Natural killer cell (primary cell): ENCODE measurements at regions not wholly inside any gene's neighbourhood (a gene's known extent, or its start where the extent isn't known, plus 50 kb on each side); places are given as distances from the start of the nearest gene placed in this dataset.

Experiments
- ATAC-seq, 3 donors: fragments of 150-1000 bp in 2 of 3; fragments of 200-7000 bp in 1 of 3; cut with Tn5 transposase; 1 replicate in 1 of 3; 2 replicates in 2 of 3; pipeline ENCODE4 v1.10.0; 2021; ENCODE audit warnings: mild to moderate bottlenecking in 2 of 3, moderate library complexity in 2 of 3
- DNase-seq, 2 donors: peaks; one replicate each; pipeline versions ENCODE4 v3.0.0 to v3.0.0-alpha.2; 2013 to 2021; ENCODE audit warnings: mixed read lengths in 1 of 2
- H3K27ac ChIP-seq: one replicate; pipeline ENCODE4 v1.5.1; 2013; ENCODE audit warnings: mild to moderate bottlenecking, low read length
- H3K27me3 ChIP-seq: one replicate; pipeline ENCODE4 v1.6.1; 2013; ENCODE audit warnings: low read length; ENCODE audit not compliant: control insufficient read depth, insufficient read depth
- H3K36me3 ChIP-seq: one replicate; pipeline ENCODE4 v1.6.1; 2013; ENCODE audit warnings: low read length; ENCODE audit not compliant: control insufficient read depth, insufficient read depth
- H3K4me1 ChIP-seq: one replicate; pipeline ENCODE4 v1.6.1; 2013; ENCODE audit warnings: low read length; ENCODE audit not compliant: control insufficient read depth, insufficient read depth
- H3K4me3 ChIP-seq: one replicate; pipeline ENCODE4 v1.5.1; 2013; ENCODE audit warnings: low read length
- H3K9me3 ChIP-seq: one replicate; pipeline ENCODE4 v1.6.1; 2013; ENCODE audit warnings: low read length; ENCODE audit not compliant: control insufficient read depth, insufficient read depth
- H3K27ac Mint-ChIP-seq, 2 donors: one replicate each; pipeline ENCODE4 v1.8.0; 2022; ENCODE audit warnings: mild to moderate bottlenecking in 2 of 2, mixed read lengths in 2 of 2, moderate library complexity in 1 of 2
- H3K27me3 Mint-ChIP-seq, 2 donors: one replicate each; pipeline ENCODE4 v1.8.0; 2022; ENCODE audit warnings: low read depth in 2 of 2, mixed read lengths in 2 of 2
- H3K36me3 Mint-ChIP-seq: one replicate; pipeline ENCODE4 v1.8.0; 2022; ENCODE audit warnings: mixed read lengths
- H3K4me1 Mint-ChIP-seq, 2 donors: one replicate each; pipeline ENCODE4 v1.8.0; 2022; ENCODE audit warnings: mixed read lengths in 2 of 2
- H3K4me3 Mint-ChIP-seq: one replicate; pipeline ENCODE4 v1.8.0; 2022; ENCODE audit warnings: mild to moderate bottlenecking, moderate library complexity, mixed read lengths
- H3K9me3 Mint-ChIP-seq, 2 donors: one replicate each; pipeline ENCODE4 v1.8.0; 2022; ENCODE audit warnings: mixed read lengths in 2 of 2
- WGBS: methylation state at CpG from one replicate; pipeline ENCODE4 v1.1.7; 2013; ENCODE audit warnings: missing lambda C conversion rate; ENCODE audit not compliant: insufficient coverage; 5-methylcytosine and 5-hydroxymethylcytosine counted together
- intact Hi-C: fragments of 100-400 bp; cut with micrococcal nuclease; formaldehyde crosslinking; loops from one replicate; pipeline ENCODE4 v1.14.2; 2022
- TF ChIP-seq, protein P1 (sequence below): fragments of 200-600 bp; IDR thresholded peaks from one replicate; pipeline ENCODE4 v1.8.0; 2022; ENCODE audit warnings: antibody characterized with exemption

DNA sequence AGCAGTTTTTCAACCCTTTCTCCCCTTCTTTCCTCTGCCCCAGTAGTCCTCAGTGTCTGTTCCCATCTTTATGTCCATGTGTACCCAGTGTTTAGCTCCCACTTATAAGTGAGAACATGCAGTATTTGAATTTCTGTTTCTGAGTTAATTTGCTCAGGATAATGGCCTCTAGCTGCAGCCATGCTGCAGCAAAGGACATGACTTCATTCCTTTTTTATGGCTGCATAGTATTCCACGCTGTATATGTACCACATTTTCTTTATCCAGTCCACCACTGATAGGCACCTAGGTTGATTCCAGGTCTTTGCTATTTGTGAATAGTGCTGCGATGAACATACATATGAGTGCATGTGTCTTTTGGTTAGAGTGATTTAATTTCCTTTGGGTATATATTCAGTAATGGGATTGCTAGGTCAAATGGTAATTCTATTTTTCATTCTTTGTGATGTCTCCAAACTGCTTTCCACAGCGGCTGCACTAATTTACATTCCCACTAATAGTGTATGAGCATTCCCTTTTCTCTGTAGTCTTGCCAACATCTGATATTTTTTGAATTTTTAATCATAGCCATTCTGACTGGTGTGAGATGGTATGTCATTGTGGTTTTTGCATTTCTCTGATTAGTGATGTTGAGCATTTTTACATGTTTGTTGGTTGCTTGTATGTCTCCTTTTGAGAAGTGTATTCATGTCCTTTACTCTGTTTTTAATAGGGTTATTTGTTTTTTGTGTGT is 54.6 kb upstream of the ANK2 start:
- Histone ChIP-seq H3K27ac (no peak overlapping the region), H3K36me3 (no peaks in the 10 kb centered on the region), H3K27me3 (no peaks in the 10 kb centered on the region), H3K4me3 (no peak overlapping the region), H3K4me1 (no peaks in the 10 kb centered on the region), H3K9me3 (no peaks in the 10 kb centered on the region)
- H3K36me3 Mint-ChIP-seq = no peaks in the 10 kb centered on the region
- no peaks in the 10 kb centered on the region for H3K4me1 Mint-ChIP-seq
- no peak for DNase-seq
- intact Hi-C loops = no loop called here
- H3K27ac Mint-ChIP-seq = no peak overlapping the region
- H3K27me3 Mint-ChIP-seq = no peaks in the 10 kb centered on the region
- TF ChIP-seq, protein P1, sequence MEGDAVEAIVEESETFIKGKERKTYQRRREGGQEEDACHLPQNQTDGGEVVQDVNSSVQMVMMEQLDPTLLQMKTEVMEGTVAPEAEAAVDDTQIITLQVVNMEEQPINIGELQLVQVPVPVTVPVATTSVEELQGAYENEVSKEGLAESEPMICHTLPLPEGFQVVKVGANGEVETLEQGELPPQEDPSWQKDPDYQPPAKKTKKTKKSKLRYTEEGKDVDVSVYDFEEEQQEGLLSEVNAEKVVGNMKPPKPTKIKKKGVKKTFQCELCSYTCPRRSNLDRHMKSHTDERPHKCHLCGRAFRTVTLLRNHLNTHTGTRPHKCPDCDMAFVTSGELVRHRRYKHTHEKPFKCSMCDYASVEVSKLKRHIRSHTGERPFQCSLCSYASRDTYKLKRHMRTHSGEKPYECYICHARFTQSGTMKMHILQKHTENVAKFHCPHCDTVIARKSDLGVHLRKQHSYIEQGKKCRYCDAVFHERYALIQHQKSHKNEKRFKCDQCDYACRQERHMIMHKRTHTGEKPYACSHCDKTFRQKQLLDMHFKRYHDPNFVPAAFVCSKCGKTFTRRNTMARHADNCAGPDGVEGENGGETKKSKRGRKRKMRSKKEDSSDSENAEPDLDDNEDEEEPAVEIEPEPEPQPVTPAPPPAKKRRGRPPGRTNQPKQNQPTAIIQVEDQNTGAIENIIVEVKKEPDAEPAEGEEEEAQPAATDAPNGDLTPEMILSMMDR = no peak
- no peak overlapping the region for H3K4me3 Mint-ChIP-seq
- peaks cover 2 to 3% of the 10 kb centered on the region in 2 donors for H3K9me3 Mint-ChIP-seq
- ATAC-seq = no peak
- WGBS = 74% methylated on average over 2 of the region's 3 CpGs
